GM12878 (cell line): ENCODE measurements at regions not wholly inside any gene's neighbourhood (a gene's known extent, or its start where the extent isn't known, plus 50 kb on each side); places are given as distances from the start of the nearest gene placed in this dataset.

Experiments
- ATAC-seq: fragments of 200-7000 bp; cut with Tn5 transposase; 3 replicates; pipeline ENCODE4 v1.9.1; 2020; ENCODE audit warnings: mild to moderate bottlenecking, moderate library complexity
- BruUV-seq: library from RNA; stranded (reverse); fragments of 400-500 nt; replicated peaks from 2 replicates; lab custom pipeline; 2021; lab: Mats Ljungman, UMichigan
- CTCF ChIA-PET: fragments of 300-600 bp; sonication (Branson Sonifier 250); formaldehyde crosslinking; extraction: SDS; loops from one replicate; lab custom pipeline; 2021; ENCODE audit warnings: inconsistent platforms; lab: Yijun Ruan, JAX
- POLR2A ChIA-PET: fragments of 350-600 bp; formaldehyde crosslinking; extraction: SDS; loops from one replicate; lab custom pipeline; 2021; ENCODE audit warnings: inconsistent platforms; lab: Charles Lee
- RAD21 ChIA-PET: fragments of 300-600 bp; sonication (Branson Sonifier 250); formaldehyde crosslinking; loops from one replicate; lab custom pipeline; 2023; ENCODE audit warnings: antibody characterized with exemption; ENCODE audit not compliant: unreplicated experiment; lab: Charles Lee
- SMC1A ChIA-PET: fragments of 300-600 bp; sonication (Branson Sonifier 250); formaldehyde crosslinking; loops from one replicate; lab custom pipeline; 2023; ENCODE audit not compliant: unreplicated experiment, uncharacterized antibody; lab: Charles Lee
- DNase-seq: peaks from one replicate; pipeline ENCODE4 v3.0.0-alpha.2; 2011; ENCODE audit warnings: low read depth, low spot score
- FAIRE-seq: peaks from 3 replicates; lab custom pipeline; 2011; peaks lifted over from hg19 to GRCh38; lab: Jason Lieb, UNC
- H2AFZ ChIP-seq: 2 replicates; pipeline ENCODE4 v1.6.0; 2011; ENCODE audit warnings: low read depth, low read length, control low read depth; ENCODE audit not compliant: control insufficient read depth
- H3K27ac ChIP-seq: 2 replicates; pipeline ENCODE4 v1.5.1; 2011; ENCODE audit warnings: control low read depth; ENCODE audit not compliant: control insufficient read depth, insufficient read depth
- H3K27me3 ChIP-seq, 2 experiments: replicated peaks in 1 of 2; 2 replicates each; pipeline versions ENCODE4 v1.6.0 to v1.6.1; 2011; ENCODE audit warnings: low read length in 1 of 2; ENCODE audit not compliant: control insufficient read depth in 2 of 2, insufficient read depth in 2 of 2
- H3K36me3 ChIP-seq, 2 experiments: 2 replicates each; pipeline ENCODE4 v1.5.1; 2011; ENCODE audit warnings: low read length in 1 of 2; ENCODE audit not compliant: control insufficient read depth in 2 of 2, insufficient read depth in 2 of 2
- H3K4me1 ChIP-seq: 2 replicates; pipeline ENCODE4 v1.6.1; 2011; ENCODE audit warnings: mild to moderate bottlenecking, low read length, moderate library complexity, mixed read lengths; ENCODE audit not compliant: control insufficient read depth, insufficient read depth
- H3K4me2 ChIP-seq: 2 replicates; pipeline ENCODE4 v1.6.0; 2011; ENCODE audit warnings: control low read depth; ENCODE audit not compliant: control insufficient read depth, insufficient read depth
- H3K4me3 ChIP-seq: fragments of 200-600 bp; sonication (generic); 2 replicates; pipeline ENCODE4 v1.5.1; 2016
- H3K79me2 ChIP-seq: 2 replicates; pipeline ENCODE4 v1.6.0; 2011; ENCODE audit warnings: low read length; ENCODE audit not compliant: control insufficient read depth, insufficient read depth
- H3K9ac ChIP-seq: 2 replicates; pipeline ENCODE4 v1.8.0; 2011; ENCODE audit warnings: low read length, control low read depth, mixed read lengths; ENCODE audit not compliant: control insufficient read depth, insufficient read depth
- H3K9me3 ChIP-seq: replicated peaks from 3 replicates; pipeline ENCODE4 v1.5.1; 2011; ENCODE audit warnings: mild to moderate bottlenecking, low read length; ENCODE audit not compliant: control insufficient read depth, insufficient read depth
- H4K20me1 ChIP-seq: 2 replicates; pipeline ENCODE4 v1.6.0; 2011; ENCODE audit not compliant: control insufficient read depth, insufficient read depth
- CREM ChIP-seq: IDR thresholded peaks from 2 replicates; pipeline ENCODE4 v1.6.1; 2014; ENCODE audit warnings: antibody characterized with exemption, low read depth
- FOXK2 ChIP-seq: fragments of 450-650 bp; IDR thresholded peaks from 2 replicates; pipeline ENCODE4 v1.6.1; 2017; ENCODE audit warnings: mild to moderate bottlenecking, moderate library complexity
- WGBS: methylation state at CpG from one replicate; pipeline ENCODE4 v1.1.6; 2016; ENCODE audit warnings: low lambda C conversion rate; ENCODE audit not compliant: insufficient replicate concordance, insufficient coverage; ENCODE audit errors: missing lambda C conversion rate; 5-methylcytosine and 5-hydroxymethylcytosine counted together
- in situ Hi-C: fragments of 300-500 bp; cut with MboI; formaldehyde crosslinking; loops from 9 replicates; pipeline ENCODE4 v1.14.3; 2018; ENCODE audit warnings: mixed read lengths
- intact Hi-C: fragments of 100-400 bp; cut with micrococcal nuclease; formaldehyde crosslinking; loops from one replicate; pipeline ENCODE4 v1.14.2; 2022; ENCODE audit not compliant: unreplicated experiment
- TF ChIP-seq, protein P1 (sequence below): fragments of 450-650 bp; IDR thresholded peaks from 2 replicates; pipeline ENCODE4 v1.6.1; 2017; ENCODE audit warnings: antibody characterized with exemption, mild to moderate bottlenecking, moderate library complexity
- TF ChIP-seq, protein P2 (sequence below): IDR thresholded peaks from 2 replicates; pipeline ENCODE4 v1.6.1; 2012; ENCODE audit warnings: low read depth, low read length, improper control_type of control experiment
- TF ChIP-seq, protein P3 (sequence below): fragments of 450-650 bp; IDR thresholded peaks from 2 replicates; pipeline ENCODE4 v1.6.1; 2017; ENCODE audit warnings: mild to moderate bottlenecking, low read depth, inconsistent platforms; ENCODE audit not compliant: poor library complexity, severe bottlenecking

DNA sequence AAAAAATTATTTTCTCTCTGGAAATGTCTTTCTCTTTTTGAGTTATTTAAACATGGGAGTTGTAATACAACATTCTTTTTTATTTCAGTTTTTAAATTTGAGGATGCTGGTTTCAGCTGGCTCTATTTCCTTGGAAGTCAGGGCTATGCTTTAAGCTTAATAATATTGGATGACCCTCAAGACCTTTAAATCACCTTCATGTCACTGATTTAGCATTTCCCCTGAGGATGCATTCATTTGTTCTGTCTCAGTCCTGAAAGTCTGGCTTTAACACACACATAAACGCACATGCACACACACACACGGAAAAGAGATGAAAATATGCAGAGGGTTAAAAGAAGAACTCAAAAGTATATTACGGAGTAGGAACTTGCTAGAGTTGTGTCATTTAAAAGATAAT lies 260.5 kb downstream of the PTBP2 start:
- Histone ChIP-seq H3K36me3 (no peaks in the 10 kb centered on the region), H3K4me3 (no peak overlapping the region), H3K4me1 (no peaks in the 10 kb centered on the region), H3K9me3 (no peaks in the 10 kb centered on the region), H3K27me3 (no peaks in the 10 kb centered on the region), H3K27ac (no peak overlapping the region), H4K20me1 (no peaks in the 10 kb centered on the region), H3K9ac (no peak overlapping the region), H2AFZ (no peak overlapping the region), H3K4me2 (no peak overlapping the region), H3K79me2 (no peaks in the 10 kb centered on the region)
- SMC1A ChIA-PET, result no interaction called here
- no TSS peak for BruUV-seq
- in situ Hi-C loops (no loop called here), intact Hi-C loops (no loop called here)
- 7% methylated on average over 3 of the region's 3 CpGs for WGBS
- no peak for ATAC-seq
- no peak for DNase-seq
- no peak for FAIRE-seq
- CTCF ChIA-PET, result interaction anchor here (0.6 to 2.1 kb wide), 4 partner anchors 10 to 162 kb away, joined by 3 to 8 read pairs (median 4); no protein-coding TSS in a partner anchor
- RAD21 ChIA-PET, result interaction anchor here (1.2 kb wide), 1 partner anchor 1071 kb away, joined by 3 read pairs; no protein-coding TSS in a partner anchor
- TF ChIP-seq FOXK2, result no peak
- TF ChIP-seq, protein P1, sequence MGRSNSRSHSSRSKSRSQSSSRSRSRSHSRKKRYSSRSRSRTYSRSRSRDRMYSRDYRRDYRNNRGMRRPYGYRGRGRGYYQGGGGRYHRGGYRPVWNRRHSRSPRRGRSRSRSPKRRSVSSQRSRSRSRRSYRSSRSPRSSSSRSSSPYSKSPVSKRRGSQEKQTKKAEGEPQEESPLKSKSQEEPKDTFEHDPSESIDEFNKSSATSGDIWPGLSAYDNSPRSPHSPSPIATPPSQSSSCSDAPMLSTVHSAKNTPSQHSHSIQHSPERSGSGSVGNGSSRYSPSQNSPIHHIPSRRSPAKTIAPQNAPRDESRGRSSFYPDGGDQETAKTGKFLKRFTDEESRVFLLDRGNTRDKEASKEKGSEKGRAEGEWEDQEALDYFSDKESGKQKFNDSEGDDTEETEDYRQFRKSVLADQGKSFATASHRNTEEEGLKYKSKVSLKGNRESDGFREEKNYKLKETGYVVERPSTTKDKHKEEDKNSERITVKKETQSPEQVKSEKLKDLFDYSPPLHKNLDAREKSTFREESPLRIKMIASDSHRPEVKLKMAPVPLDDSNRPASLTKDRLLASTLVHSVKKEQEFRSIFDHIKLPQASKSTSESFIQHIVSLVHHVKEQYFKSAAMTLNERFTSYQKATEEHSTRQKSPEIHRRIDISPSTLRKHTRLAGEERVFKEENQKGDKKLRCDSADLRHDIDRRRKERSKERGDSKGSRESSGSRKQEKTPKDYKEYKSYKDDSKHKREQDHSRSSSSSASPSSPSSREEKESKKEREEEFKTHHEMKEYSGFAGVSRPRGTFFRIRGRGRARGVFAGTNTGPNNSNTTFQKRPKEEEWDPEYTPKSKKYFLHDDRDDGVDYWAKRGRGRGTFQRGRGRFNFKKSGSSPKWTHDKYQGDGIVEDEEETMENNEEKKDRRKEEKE, result no peak
- TF ChIP-seq CREM, result no peak
- TF ChIP-seq, protein P2, sequence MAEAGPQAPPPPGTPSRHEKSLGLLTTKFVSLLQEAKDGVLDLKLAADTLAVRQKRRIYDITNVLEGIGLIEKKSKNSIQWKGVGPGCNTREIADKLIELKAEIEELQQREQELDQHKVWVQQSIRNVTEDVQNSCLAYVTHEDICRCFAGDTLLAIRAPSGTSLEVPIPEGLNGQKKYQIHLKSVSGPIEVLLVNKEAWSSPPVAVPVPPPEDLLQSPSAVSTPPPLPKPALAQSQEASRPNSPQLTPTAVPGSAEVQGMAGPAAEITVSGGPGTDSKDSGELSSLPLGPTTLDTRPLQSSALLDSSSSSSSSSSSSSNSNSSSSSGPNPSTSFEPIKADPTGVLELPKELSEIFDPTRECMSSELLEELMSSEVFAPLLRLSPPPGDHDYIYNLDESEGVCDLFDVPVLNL, result no peak
- TF ChIP-seq, protein P3, sequence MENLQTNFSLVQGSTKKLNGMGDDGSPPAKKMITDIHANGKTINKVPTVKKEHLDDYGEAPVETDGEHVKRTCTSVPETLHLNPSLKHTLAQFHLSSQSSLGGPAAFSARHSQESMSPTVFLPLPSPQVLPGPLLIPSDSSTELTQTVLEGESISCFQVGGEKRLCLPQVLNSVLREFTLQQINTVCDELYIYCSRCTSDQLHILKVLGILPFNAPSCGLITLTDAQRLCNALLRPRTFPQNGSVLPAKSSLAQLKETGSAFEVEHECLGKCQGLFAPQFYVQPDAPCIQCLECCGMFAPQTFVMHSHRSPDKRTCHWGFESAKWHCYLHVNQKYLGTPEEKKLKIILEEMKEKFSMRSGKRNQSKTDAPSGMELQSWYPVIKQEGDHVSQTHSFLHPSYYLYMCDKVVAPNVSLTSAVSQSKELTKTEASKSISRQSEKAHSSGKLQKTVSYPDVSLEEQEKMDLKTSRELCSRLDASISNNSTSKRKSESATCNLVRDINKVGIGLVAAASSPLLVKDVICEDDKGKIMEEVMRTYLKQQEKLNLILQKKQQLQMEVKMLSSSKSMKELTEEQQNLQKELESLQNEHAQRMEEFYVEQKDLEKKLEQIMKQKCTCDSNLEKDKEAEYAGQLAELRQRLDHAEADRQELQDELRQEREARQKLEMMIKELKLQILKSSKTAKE, result no peak
- POLR2A ChIA-PET, result no interaction called here
